GM12873 (cell line): ENCODE measurements at regions not wholly inside any gene's neighbourhood (a gene's known extent, or its start where the extent isn't known, plus 50 kb on each side); places are given as distances from the start of the nearest gene placed in this dataset.

Source experiments
- TF ChIP-seq, protein P1 (sequence below): IDR thresholded peaks from 2 replicates; pipeline ENCODE4 v1.5.1; 2012; ENCODE audit warnings: low read depth, mild to moderate bottlenecking, moderate library complexity, low read length, control low read depth; ENCODE audit not compliant: insufficient read depth; ENCODE audit errors: missing control alignments

- TF ChIP-seq, protein P1, sequence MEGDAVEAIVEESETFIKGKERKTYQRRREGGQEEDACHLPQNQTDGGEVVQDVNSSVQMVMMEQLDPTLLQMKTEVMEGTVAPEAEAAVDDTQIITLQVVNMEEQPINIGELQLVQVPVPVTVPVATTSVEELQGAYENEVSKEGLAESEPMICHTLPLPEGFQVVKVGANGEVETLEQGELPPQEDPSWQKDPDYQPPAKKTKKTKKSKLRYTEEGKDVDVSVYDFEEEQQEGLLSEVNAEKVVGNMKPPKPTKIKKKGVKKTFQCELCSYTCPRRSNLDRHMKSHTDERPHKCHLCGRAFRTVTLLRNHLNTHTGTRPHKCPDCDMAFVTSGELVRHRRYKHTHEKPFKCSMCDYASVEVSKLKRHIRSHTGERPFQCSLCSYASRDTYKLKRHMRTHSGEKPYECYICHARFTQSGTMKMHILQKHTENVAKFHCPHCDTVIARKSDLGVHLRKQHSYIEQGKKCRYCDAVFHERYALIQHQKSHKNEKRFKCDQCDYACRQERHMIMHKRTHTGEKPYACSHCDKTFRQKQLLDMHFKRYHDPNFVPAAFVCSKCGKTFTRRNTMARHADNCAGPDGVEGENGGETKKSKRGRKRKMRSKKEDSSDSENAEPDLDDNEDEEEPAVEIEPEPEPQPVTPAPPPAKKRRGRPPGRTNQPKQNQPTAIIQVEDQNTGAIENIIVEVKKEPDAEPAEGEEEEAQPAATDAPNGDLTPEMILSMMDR, result no peak
Observed at GRCh38 chr14:83485591-83485990, 1951.9 kb upstream of the SEL1L start.

- TF ChIP-seq, protein P1, result no peak
Observed at GRCh38 chr14:83491091-83491490, 1957.4 kb upstream of the SEL1L start.

GRCh38 chr14:83520837-83521236 is 1987.2 kb upstream of the SEL1L start:
- TF ChIP-seq, protein P1, result no peak

DNA sequence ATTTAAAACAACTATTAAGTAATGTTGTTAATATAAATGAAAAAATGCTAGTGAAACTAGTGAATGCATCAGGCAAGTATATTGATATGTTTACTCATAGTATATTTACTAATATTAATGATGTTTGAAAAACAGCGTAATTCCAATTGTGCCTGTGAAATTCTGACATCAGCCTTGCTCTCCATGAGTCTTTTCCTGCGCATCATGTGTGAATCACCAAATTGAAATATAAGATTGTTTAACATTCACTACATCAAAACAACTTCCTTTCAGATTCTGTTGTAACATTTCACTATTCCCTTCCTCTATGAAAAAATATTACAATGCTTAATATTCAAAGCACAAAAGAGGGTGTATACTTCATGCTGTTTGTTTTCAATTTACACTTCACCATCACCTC is 1995.9 kb upstream of the SEL1L start:
- TF ChIP-seq, protein P1, result no peak

DNA sequence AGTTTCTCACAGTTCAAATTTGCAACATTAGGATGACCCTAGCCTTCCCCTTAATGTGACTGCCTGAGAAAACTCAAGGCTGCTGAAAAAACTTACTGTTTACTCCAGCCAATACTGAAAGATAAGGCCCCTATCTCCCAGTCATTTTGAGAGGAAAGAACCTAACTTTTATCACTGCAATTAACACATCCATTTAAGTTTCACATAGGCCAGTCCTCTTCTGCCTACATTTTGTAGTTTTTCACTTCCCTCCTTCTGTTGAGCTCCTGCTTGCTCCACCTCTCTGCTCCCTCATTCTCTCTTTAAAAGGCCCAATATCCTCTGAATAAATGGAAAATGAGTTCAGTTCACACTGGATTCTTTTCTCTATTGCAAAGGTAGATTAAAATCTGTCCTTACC is 1996.2 kb upstream of the FLRT2 start:
- TF ChIP-seq, protein P1, result no peak

- TF ChIP-seq, protein P1, result no peak
Observed at GRCh38 chr14:83534995-83535394, 1994.9 kb upstream of the FLRT2 start.

DNA sequence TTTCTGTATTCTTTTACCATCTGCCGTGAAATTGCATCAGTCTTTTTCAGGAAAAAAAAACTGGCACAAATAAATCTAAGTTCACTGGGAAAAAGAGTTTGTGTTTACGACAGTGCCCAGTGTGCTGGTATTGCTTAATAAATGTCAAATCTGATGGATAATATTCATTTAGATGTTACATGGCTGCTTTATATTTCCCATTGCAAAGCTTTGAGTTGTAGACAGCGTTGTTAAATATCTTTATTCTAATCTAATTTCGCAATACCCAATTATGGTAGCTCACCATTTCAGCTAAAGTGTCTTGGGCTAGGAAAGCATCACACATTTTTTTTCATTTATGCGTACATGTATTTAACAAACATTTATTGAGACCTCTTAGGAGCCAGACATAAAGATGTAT is 1994.5 kb upstream of the FLRT2 start:
- TF ChIP-seq, protein P1, result no peak

DNA sequence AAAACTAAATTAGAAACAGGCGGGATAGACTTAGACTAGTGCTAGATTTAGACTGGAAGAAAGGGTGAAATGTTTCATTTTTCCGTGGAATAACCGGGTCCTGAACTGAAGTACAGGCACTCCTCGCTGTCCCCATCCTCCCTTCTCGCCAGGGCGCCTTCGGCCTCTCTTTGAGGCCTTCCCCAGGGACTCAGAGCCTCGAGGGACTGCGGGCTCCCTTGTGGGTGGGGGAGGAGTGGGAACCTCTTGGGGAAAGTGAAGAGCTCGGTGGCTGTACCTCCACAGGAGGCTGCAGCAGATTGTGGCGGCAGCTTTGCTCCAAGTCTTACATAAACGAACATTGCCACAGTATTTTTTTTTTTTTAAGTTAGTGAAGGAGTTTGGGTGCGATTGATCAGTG is 1988.8 kb upstream of the FLRT2 start:
- TF ChIP-seq, protein P1, result no peak
